Pancreas (tissue), 10 donors: ENCODE measurements at regions not wholly inside any gene's neighbourhood (a gene's known extent, or its start where the extent isn't known, plus 50 kb on each side); places are given as distances from the start of the nearest gene placed in this dataset.

Source experiments
- ATAC-seq, 4 donors: fragments of 200-7000 bp; cut with Tn5 transposase; one replicate each; pipeline versions ENCODE4 v1.8.0 to v1.9.1; 2020; ENCODE audit warnings: mild to moderate bottlenecking in 4 of 4, moderate library complexity in 4 of 4
- DNase-seq, 6 donors: peaks; one replicate each; pipeline ENCODE4 v3.0.0-alpha.2; 2020
- FAIRE-seq: peaks from 2 replicates; lab custom pipeline; 2012; peaks lifted over from hg19 to GRCh38; lab: Jason Lieb, UNC
- H3K27ac ChIP-seq, 4 donors: fragments of 200-600 bp; sonication (generic); 1 replicate in 3 of 4; 2 replicates in 1 of 4; pipeline versions ENCODE4 v1.5.0 to v1.8.0; 2020
- H3K27me3 ChIP-seq, 4 donors: fragments of 200-600 bp; one replicate each; pipeline ENCODE4 v1.8.0; 2021
- H3K36me3 ChIP-seq, 3 donors: fragments of 200-600 bp; sonication (generic) in 1 of 3; one replicate each; pipeline versions ENCODE4 v1.5.0 to v1.8.0; 2020 to 2021
- H3K4me1 ChIP-seq, 3 donors: fragments of 200-600 bp; one replicate each; pipeline ENCODE4 v1.8.0; 2021
- H3K4me3 ChIP-seq, 4 donors: fragments of 200-600 bp; sonication (generic) in 2 of 4; one replicate each; pipeline versions ENCODE4 v1.5.0 to v1.8.0; 2020 to 2021
- H3K9me3 ChIP-seq, 4 donors: fragments of 200-600 bp; one replicate each; pipeline ENCODE4 v1.8.0; 2021
- CTCF ChIP-seq, 4 donors: fragments of 200-600 bp; sonication (generic) in 3 of 4; IDR thresholded peaks; one replicate each; pipeline versions ENCODE4 v1.5.0 to v1.8.0; 2021; ENCODE audit warnings: antibody characterized with exemption in 4 of 4
- WGBS, 2 donors: extraction: QIAGEN DNeasy Blood & Tissue Kit; methylation state at CpG; one replicate each; pipeline ENCODE4 v1.1.7; 2013; 5-methylcytosine and 5-hydroxymethylcytosine counted together
- intact Hi-C, 3 donors: fragments of 100-400 bp; cut with DNase I; formaldehyde crosslinking; loops; one replicate each; pipeline versions ENCODE4 v1.11.1 to v1.14.2; 2022
- donor health status: healthy with polysubstance abuse.
- donor health status: DM: no; HTN: no; CAD: no; lungs with moderate emphysema.
- donor health status: DM: no; HTN: no; CAD: no.
- donor health status: control.
- donor health status: control.
- donor health status: Bipolar disorder and iron deficiency.
- donor health status: DM: yes; HTN: yes; CAD: no.
- donor health status: DM: no; HTN: no; CAD: no.
- donor health status: DM: no; HTN: no; CAD: no.
- donor health status: DM: yes; HTN: yes; CAD: no.

GRCh38 chr3:163952499-163952898, 1125.8 kb downstream of the SI start:
- no peaks in the 10 kb centered on the region for H3K27me3 ChIP-seq
- intact Hi-C loops, result no loop called here
- no peak overlapping the region for H3K27ac ChIP-seq
- ATAC-seq (peak in 1 of 4 donors; percentile 95), DNase-seq (peak in 2 of 6 donors; percentile 25 to 31), FAIRE-seq (no peak)
- H3K4me3 ChIP-seq, result no peak overlapping the region
- H3K36me3 ChIP-seq, result no peaks in the 10 kb centered on the region
- no peaks in the 10 kb centered on the region for H3K4me1 ChIP-seq
- H3K9me3 ChIP-seq, result no peaks in the 10 kb centered on the region
- 26 to 65% methylated on average over 3 of the region's 3 CpGs for WGBS, 2 donors
- TF ChIP-seq CTCF (IDR thresholded peaks at IDR 0.05), result no peak

DNA sequence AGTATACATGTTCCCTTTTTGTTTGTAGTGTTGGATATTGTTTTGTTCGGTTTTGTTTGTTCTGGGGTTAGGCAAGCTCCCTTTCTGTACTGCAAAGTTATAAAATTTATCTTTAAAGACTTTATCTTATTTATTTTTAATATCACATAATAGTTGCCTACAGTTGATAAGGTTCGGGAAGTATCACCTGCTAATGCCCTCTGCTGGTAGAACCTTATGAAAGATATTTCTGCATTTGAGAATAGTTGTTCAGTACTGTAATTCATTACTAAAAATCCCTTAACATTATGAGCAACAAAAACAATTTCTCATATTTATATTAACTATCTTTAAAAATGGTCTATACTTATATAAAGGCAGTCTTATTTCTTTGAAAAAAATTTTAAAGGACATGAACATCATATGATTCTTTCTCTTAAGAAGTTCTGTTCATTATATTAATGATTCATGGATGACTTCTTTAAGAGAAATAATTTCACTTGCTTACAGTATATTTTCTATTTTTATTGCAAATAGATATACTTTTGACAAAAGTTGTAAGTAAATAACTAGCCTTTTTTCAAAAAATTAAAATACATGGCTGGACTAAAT, 1126.8 kb downstream of the SI start:
- H3K4me3 ChIP-seq, result no peak overlapping the region
- DNase-seq (no peak), FAIRE-seq (peak; percentile 90), ATAC-seq (peak in 1 of 4 donors; percentile 44)
- peak in 1 of 4 donors; percentile 10 for TF ChIP-seq CTCF (IDR thresholded peaks at IDR 0.05)
- intact Hi-C loops, result no loop called here
- no peak overlapping the region for H3K27ac ChIP-seq
- whole genome bisulfite sequencing, 2 donors, result 10 to 11% methylated on average over 2 of the region's 2 CpGs
- H3K9me3 ChIP-seq, result no peaks in the 10 kb centered on the region
- no peaks in the 10 kb centered on the region for H3K36me3 ChIP-seq
- no peaks in the 10 kb centered on the region for H3K4me1 ChIP-seq
- no peaks in the 10 kb centered on the region for H3K27me3 ChIP-seq

- intact Hi-C loops, result no loop called here
- Histone ChIP-seq H3K27me3 (no peaks in the 10 kb centered on the region), H3K27ac (no peak overlapping the region), H3K9me3 (no peaks in the 10 kb centered on the region), H3K4me3 (no peak overlapping the region), H3K4me1 (no peaks in the 10 kb centered on the region), H3K36me3 (no peaks in the 10 kb centered on the region)
- TF ChIP-seq CTCF (IDR thresholded peaks at IDR 0.05), result no peak
- no peak for ATAC-seq
- no peak for FAIRE-seq
- WGBS, 2 donors, result 73 to 93% methylated on average over 4 of the region's 4 CpGs
- no peak for DNase-seq
Measured at GRCh38 chr3:163946785-163947184, 1131.5 kb downstream of the SI start.

DNA sequence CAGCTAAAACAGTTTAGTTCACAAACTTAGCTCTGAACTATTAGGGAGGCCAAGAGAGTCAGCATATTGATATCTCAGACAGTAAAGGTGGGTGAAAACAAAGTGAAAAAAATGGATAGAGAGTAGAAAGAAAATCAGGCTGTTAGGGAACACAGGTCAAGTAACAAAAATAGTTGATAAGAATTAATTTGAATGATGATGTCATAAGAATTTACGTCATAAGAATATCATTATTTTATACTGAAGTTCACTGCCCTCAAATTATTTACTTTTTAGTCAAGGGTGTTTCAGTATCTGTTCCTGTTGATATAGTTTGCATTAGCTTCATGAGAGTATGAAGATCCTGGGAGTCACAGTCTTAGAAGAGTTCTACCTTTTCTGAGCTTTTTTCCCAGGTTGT, 1134.6 kb downstream of the SI start:
- H3K4me3 ChIP-seq, result no peak overlapping the region
- no peaks in the 10 kb centered on the region for H3K9me3 ChIP-seq
- no peaks in the 10 kb centered on the region for H3K27me3 ChIP-seq
- no peaks in the 10 kb centered on the region for H3K36me3 ChIP-seq
- FAIRE-seq, result no peak
- ATAC-seq, result no peak
- no peaks in the 10 kb centered on the region for H3K4me1 ChIP-seq
- no peak overlapping the region for H3K27ac ChIP-seq
- TF ChIP-seq CTCF (IDR thresholded peaks at IDR 0.05), result no peak
- no peak for DNase-seq
- 64 to 72% methylated on average over 1 of the region's 1 CpG for WGBS, 2 donors
- intact Hi-C loops, result no loop called here

- no peak for DNase-seq
- Histone ChIP-seq H3K27me3 (no peaks in the 10 kb centered on the region), H3K4me3 (no peak overlapping the region), H3K27ac (no peak overlapping the region), H3K4me1 (no peaks in the 10 kb centered on the region), H3K9me3 (no peaks in the 10 kb centered on the region), H3K36me3 (no peaks in the 10 kb centered on the region)
- ATAC-seq, result no peak
- FAIRE-seq, result no peak
- intact Hi-C loops, result no loop called here
- WGBS, 2 donors, result 16 to 66% methylated on average over 3 of the region's 3 CpGs
- TF ChIP-seq CTCF (IDR thresholded peaks at IDR 0.05), result no peak
Measured at GRCh38 chr3:163939926-163940325, 1138.4 kb downstream of the SI start.
